HG03045 (cell line): ENCODE measurements at regions not wholly inside any gene's neighbourhood (a gene's known extent, or its start where the extent isn't known, plus 50 kb on each side); places are given as distances from the start of the nearest gene placed in this dataset.

Source experiments
- ATAC-seq: cut with Tn5 transposase; IDR thresholded peaks from one replicate; pipeline ENCODE4 v1.9.1; 2021; ENCODE audit warnings: mild to moderate bottlenecking, moderate library complexity; ENCODE audit not compliant: unreplicated experiment

DNA sequence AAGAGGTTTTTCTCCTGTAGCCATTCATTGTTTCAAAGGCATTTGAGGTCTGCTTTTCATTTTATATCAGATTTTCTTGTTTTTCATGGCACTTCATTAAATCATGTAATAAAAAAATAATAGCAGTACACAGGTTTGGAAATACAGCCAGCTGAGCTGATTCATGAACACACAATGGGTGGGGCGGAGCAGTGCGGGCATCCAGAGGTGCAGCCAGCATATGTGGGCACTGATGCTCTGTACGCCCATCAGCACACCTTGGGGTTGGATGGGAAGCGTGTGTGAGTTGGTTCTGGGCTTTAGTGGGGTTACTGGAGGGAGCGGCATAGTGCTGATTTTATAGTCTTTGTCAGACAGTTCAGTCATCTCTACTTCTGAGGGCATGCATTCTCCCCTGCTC lies 54.2 kb upstream of the IRX4 start:
- ATAC-seq: no peak

- ATAC-seq: no peak
Measured at GRCh38 chr5:1936413-1936812, 53.7 kb upstream of the IRX4 start.

DNA sequence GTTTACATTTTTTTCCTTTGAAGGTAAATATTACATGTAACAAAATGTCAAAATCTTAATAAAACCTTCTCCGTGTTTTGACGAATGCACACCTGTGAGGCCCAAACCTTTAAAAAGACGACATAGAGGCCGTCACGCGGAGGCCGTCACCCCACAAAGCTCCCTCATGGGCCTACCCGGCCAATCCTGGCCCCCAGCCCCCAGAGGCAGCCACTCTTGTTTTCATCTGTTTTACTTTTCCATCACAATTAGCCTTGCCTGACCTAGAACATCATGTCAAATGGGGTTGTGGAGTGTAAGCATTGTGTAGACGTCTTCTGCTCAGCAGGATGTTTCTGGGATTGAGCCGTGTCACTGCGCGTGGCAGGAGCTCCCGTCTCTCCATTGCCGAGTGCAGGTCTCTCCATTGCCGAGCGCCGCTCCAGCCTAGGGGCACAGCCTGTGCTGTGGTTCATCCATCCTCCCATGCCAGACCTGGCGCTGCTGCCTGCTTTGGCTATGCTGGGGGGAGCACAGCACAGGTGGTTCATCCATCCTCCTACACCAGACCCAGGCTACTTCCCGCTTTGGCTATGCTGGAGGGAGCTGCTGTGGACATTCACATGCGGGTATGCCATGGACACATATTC lies 52.2 kb upstream of the IRX4 start:
- ATAC-seq: no peak

DNA sequence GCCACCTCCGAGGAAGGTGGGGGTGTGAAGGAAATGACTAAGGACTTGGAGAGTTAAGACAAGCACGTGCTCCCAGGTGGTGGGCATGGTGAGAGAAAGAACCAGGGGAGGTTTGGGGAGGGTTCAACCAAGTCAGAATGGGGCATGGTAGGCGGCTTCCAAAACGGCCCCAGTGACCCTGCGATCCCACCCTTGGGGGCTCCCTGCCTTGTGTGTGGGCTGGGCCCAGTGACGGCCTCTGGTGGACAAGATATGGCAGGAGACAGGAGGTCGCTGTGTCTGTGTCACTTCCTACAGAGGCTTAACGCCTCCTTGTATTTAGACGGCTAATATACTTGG lies 51.3 kb upstream of the IRX4 start:
- no peak for ATAC-seq

DNA sequence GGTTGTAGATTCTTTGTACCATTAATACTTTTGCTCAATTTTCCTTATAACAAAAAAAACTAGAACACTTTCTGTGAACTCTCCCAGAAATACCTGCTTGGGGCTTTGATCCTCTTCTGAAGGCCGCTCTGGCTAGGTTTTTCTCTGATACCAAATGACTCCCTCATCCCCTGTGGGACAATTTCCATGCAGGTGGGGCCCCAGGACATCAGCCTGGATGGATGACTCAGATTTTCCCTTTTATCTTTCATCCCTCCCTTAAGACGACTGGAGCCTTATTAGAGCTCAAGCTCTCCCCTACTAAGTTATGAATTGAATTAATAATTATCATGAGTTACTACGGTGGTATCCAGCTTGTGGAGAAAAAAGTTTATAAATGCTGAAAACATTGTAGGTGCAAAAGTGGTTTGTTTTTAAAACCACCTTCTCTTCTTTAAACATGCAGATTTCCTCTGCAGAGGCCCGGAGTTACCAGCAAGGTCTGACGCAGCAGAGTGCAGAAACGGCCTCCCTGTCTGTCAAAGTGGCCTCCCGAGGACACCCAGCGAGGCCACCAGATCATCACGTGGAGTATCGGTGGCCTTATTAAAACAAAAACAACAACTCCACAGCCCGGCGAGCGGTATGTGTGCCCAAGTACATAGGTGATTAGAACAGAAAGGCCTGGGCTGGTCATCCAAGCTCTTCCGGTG lies 50.8 kb upstream of the IRX4 start:
- ATAC-seq: no peak
